Peyer's patch (tissue), 4 donors: ENCODE measurements at regions not wholly inside any gene's neighbourhood (a gene's known extent, or its start where the extent isn't known, plus 50 kb on each side); places are given as distances from the start of the nearest gene placed in this dataset.

Experiments
- DNase-seq, 3 donors: peaks; one replicate each; pipeline ENCODE4 v3.0.0-alpha.2; 2017 to 2019
- H3K27ac ChIP-seq, 4 donors: fragments of 200-600 bp; sonication (generic); one replicate each; pipeline ENCODE4 v1.5.1; 2016 to 2019
- H3K27me3 ChIP-seq, 2 donors: fragments of 200-600 bp; sonication (generic); one replicate each; pipeline ENCODE4 v1.5.1; 2019
- H3K36me3 ChIP-seq, 3 donors: fragments of 200-600 bp; sonication (generic); one replicate each; pipeline ENCODE4 v1.5.1; 2016 to 2019
- H3K4me1 ChIP-seq, 4 donors: fragments of 200-600 bp; sonication (generic); one replicate each; pipeline ENCODE4 v1.5.1; 2016 to 2019
- H3K4me3 ChIP-seq, 4 donors: fragments of 200-600 bp; sonication (generic); 1 replicate in 3 of 4; 2 replicates in 1 of 4; pipeline ENCODE4 v1.5.1; 2016 to 2019; ENCODE audit warnings: mild to moderate bottlenecking in 1 of 4
- H3K9me3 ChIP-seq, 4 donors: fragments of 200-600 bp; sonication (generic); one replicate each; pipeline ENCODE4 v1.5.1; 2016 to 2019; ENCODE audit warnings: mild to moderate bottlenecking in 1 of 4
- POLR2A ChIP-seq, 2 donors: fragments of 450-650 bp; IDR thresholded peaks; one replicate each; pipeline ENCODE4 v1.5.1; 2017; ENCODE audit warnings: antibody characterized with exemption in 2 of 2, mild to moderate bottlenecking in 2 of 2, moderate library complexity in 2 of 2
- TF ChIP-seq, protein P1 (sequence below), 6 experiments: fragments of 450-650 bp in 4 of 6; fragments of 200-600 bp in 2 of 6; sonication (generic) in 1 of 6; IDR thresholded peaks; one replicate each; pipeline ENCODE4 v1.5.1; 2017 to 2019; ENCODE audit warnings: antibody characterized with exemption in 6 of 6, mild to moderate bottlenecking in 3 of 6, moderate library complexity in 1 of 6

DNA sequence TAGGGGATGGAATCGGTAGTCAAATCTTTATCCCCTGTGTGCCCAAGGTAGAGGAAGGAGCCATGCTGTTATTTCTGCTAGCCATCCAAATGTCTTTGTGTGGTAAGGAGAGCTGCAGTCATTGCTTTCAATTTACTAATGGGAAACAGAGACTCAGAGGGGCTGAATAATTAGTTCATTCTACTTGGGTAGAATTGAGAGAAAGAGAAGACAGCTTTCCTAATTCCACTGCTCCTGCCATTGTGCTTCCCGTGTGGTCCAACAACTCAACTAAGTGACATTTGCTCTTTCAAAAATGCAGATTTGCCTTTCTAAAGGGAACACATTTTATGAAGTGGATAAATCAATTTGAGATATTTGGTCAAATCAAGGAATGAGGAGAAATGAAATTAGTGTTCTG is 136.1 kb downstream of the AQP4 start:
- DNase-seq = no peak
- no peaks in the 10 kb centered on the region for H3K4me1 ChIP-seq
- no peaks in the 10 kb centered on the region for H3K27me3 ChIP-seq
- no peak overlapping the region for H3K4me3 ChIP-seq
- no peaks in the 10 kb centered on the region for H3K9me3 ChIP-seq
- H3K36me3 ChIP-seq = no peaks in the 10 kb centered on the region
- TF ChIP-seq POLR2A (IDR thresholded peaks at IDR 0.05) = no peak
- TF ChIP-seq, protein P1, sequence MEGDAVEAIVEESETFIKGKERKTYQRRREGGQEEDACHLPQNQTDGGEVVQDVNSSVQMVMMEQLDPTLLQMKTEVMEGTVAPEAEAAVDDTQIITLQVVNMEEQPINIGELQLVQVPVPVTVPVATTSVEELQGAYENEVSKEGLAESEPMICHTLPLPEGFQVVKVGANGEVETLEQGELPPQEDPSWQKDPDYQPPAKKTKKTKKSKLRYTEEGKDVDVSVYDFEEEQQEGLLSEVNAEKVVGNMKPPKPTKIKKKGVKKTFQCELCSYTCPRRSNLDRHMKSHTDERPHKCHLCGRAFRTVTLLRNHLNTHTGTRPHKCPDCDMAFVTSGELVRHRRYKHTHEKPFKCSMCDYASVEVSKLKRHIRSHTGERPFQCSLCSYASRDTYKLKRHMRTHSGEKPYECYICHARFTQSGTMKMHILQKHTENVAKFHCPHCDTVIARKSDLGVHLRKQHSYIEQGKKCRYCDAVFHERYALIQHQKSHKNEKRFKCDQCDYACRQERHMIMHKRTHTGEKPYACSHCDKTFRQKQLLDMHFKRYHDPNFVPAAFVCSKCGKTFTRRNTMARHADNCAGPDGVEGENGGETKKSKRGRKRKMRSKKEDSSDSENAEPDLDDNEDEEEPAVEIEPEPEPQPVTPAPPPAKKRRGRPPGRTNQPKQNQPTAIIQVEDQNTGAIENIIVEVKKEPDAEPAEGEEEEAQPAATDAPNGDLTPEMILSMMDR (IDR thresholded peaks at IDR 0.05) = no peak
- H3K27ac ChIP-seq = no peak overlapping the region

DNA sequence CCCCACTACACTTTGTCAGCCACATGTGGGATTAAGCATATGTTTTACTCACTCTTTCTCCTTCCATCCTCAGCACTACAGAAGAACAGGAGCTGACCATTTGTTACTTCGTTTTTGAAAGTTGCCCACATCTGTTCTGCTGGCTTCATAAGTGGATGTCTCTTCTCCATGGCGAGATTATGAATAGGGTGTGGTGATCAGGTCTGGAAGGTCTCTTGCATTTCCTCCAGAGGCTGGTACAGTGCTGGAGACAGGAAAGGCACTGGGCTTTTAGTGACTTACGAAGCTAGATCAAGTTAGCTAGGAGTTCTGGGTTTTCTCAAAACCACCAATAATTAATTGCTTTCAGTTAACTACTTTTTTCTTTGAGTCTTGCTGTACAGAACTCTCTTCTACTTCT is 136.5 kb downstream of the AQP4 start:
- Histone ChIP-seq H3K9me3 (no peaks in the 10 kb centered on the region), H3K27me3 (no peaks in the 10 kb centered on the region), H3K4me1 (no peaks in the 10 kb centered on the region), H3K4me3 (no peak overlapping the region), H3K36me3 (no peaks in the 10 kb centered on the region), H3K27ac (no peak overlapping the region)
- no peak for DNase-seq
- no peak for TF ChIP-seq POLR2A (IDR thresholded peaks at IDR 0.05)
- TF ChIP-seq, protein P1 (IDR thresholded peaks at IDR 0.05) = no peak

DNA sequence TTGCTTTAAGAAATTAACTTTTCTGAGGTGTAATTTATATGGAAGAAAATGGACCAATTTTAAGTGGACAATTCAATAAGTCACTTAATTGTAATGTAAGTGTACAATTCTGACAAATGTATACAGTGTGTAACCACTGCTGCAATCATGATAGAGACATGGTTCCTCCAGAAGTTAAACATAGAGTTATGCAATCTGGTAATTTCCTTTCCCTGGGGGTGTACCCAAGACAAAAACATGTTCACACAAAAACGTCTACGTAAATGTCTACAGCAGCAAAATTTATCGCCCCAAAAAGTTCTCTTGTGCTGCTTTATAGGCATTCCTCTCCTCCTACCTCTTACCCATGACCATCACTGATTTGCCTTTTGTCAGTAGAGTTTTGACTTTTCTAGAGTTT is 141.5 kb downstream of the AQP4 start:
- H3K36me3 ChIP-seq = no peaks in the 10 kb centered on the region
- TF ChIP-seq, protein P1 (IDR thresholded peaks at IDR 0.05) = no peak
- no peak for TF ChIP-seq POLR2A (IDR thresholded peaks at IDR 0.05)
- no peak overlapping the region for H3K4me3 ChIP-seq
- no peaks in the 10 kb centered on the region for H3K4me1 ChIP-seq
- H3K27ac ChIP-seq = no peak overlapping the region
- no peaks in the 10 kb centered on the region for H3K9me3 ChIP-seq
- DNase-seq = no peak
- no peaks in the 10 kb centered on the region for H3K27me3 ChIP-seq

DNA sequence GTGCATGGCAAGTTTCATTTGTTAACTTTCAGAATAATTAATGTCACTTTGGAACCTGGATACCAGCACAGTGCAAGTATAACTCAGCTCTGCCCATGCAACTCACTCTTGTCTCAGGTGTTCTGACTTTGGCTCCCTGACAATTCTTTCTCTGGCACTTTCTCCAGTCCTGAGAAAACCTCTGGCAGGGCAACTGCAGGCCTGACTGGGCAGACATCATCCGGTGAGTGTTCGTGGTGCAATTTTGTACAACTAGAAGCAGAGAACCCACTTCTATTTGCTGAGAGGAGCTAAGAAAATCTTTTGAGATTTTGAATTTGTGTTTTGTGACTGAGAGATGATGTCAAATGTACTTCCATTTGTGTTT is 143.0 kb downstream of the AQP4 start:
- no peak overlapping the region for H3K27ac ChIP-seq
- no peak for TF ChIP-seq POLR2A (IDR thresholded peaks at IDR 0.05)
- TF ChIP-seq, protein P1 (IDR thresholded peaks at IDR 0.05) = no peak

DNA sequence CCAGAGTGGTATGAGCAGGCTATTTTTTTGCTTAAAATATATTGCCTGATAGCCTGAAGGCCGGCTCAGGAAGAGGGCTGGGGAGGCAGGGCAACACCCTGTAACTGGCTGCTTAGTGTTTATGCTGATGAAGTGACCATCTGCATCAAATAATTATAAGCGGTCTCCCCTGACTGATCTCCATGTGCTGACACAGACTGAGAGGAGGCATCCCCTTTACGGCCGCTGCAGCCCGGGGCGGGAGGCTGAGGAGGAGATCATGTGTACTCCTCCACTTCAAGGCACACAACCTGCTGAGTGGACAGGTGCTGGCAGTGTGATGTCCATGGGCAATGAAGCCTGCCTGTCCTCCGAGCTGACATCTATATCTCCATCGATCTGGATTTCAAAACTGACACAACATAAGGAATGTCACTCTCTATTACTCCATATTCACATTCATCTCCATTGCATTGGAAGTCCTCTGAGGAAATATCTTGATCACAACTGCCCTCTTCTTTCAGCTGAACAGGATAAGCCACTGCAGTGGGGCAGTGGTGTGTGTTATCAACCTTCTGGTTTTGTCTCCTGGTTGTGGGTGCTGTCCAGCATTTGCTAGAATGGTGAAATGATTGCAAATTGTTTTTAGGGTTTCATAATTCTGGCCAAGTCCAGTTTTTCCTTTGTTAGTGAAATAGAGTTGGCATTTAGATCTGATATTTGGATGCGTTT is 143.5 kb downstream of the AQP4 start:
- no peak overlapping the region for H3K27ac ChIP-seq
- H3K4me3 ChIP-seq = no peak overlapping the region
- no peaks in the 10 kb centered on the region for H3K9me3 ChIP-seq
- H3K27me3 ChIP-seq = no peaks in the 10 kb centered on the region
- TF ChIP-seq, protein P1 (IDR thresholded peaks at IDR 0.05) = no peak
- no peak for TF ChIP-seq POLR2A (IDR thresholded peaks at IDR 0.05)
- no peaks in the 10 kb centered on the region for H3K4me1 ChIP-seq
- no peaks in the 10 kb centered on the region for H3K36me3 ChIP-seq
- DNase-seq = no peak

More for the DNA sequence above, 143.0 kb downstream of the AQP4 start:
- Histone ChIP-seq H3K36me3 (no peaks in the 10 kb centered on the region), H3K4me3 (no peak overlapping the region), H3K9me3 (no peaks in the 10 kb centered on the region), H3K27me3 (no peaks in the 10 kb centered on the region), H3K4me1 (no peaks in the 10 kb centered on the region)
- DNase-seq = no peak

DNA sequence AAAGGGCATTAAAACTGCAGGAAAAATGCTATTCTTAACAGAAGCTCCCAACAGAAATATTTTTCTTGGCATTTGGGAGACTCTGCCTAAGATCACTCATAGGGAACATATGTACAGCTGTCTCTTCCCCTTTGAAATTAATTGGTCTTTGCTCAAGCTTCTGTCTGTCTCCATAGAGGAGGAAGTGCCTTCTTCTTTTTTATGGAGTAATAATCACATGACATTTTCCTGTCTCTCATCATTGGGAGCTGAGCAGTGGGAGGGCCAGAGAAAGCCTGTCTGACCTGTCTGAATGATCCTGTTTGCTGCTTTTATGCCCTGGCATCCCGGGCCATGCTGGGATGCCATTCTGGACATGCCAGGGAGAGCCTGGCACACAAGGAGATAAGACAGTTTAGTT is 145.6 kb downstream of the AQP4 start:
- no peak for DNase-seq
- Histone ChIP-seq H3K4me1 (no peaks in the 10 kb centered on the region), H3K27ac (no peak overlapping the region), H3K27me3 (no peaks in the 10 kb centered on the region), H3K4me3 (no peak overlapping the region), H3K9me3 (no peaks in the 10 kb centered on the region), H3K36me3 (no peaks in the 10 kb centered on the region)
- TF ChIP-seq, protein P1 (IDR thresholded peaks at IDR 0.05) = no peak
- no peak for TF ChIP-seq POLR2A (IDR thresholded peaks at IDR 0.05)
